ENCODE measurements at regions not wholly inside any gene's neighbourhood (a gene's known extent, or its start where the extent isn't known, plus 50 kb on each side); places are given as distances from the start of the nearest gene placed in this dataset.

GRCh38 chr22:48905206-48905975 is 922.3 kb downstream of the BRD1 start:
- DNase-seq (no peak), ATAC-seq (no peak)
- Mint-ChIP-seq H3K4me1 (ENCODE audit: low read depth) (peaks cover 1% of the 10 kb centered on the region), H3K9me3 (no peaks in the 10 kb centered on the region), H3K27me3 (ENCODE audit: low read depth) (peaks cover 37% of the 10 kb centered on the region), H3K36me3 (ENCODE audit: insufficient read depth) (no peaks in the 10 kb centered on the region), H3K4me3 (no peak overlapping the region)

GRCh38 chr22:48902983-48903650 is 924.6 kb downstream of the BRD1 start:
- ATAC-seq (no peak), DNase-seq (no peak)
- no peaks in the 10 kb centered on the region for H3K4me1 Mint-ChIP-seq (ENCODE audit: low read depth)
- peaks cover 29% of the 10 kb centered on the region for H3K27me3 Mint-ChIP-seq (ENCODE audit: low read depth)
- no peak overlapping the region for H3K4me3 Mint-ChIP-seq
- H3K9me3 Mint-ChIP-seq = no peaks in the 10 kb centered on the region
- no peaks in the 10 kb centered on the region for H3K36me3 Mint-ChIP-seq (ENCODE audit: insufficient read depth)

GRCh38 chr22:48902001-48902869 is 925.4 kb downstream of the BRD1 start:
- no peaks in the 10 kb centered on the region for H3K4me1 Mint-ChIP-seq (ENCODE audit: low read depth)
- ATAC-seq (no peak), DNase-seq (no peak)
- no peaks in the 10 kb centered on the region for H3K9me3 Mint-ChIP-seq
- peaks cover 23% of the 10 kb centered on the region for H3K27me3 Mint-ChIP-seq (ENCODE audit: low read depth)
- no peak overlapping the region for H3K4me3 Mint-ChIP-seq
- no peaks in the 10 kb centered on the region for H3K36me3 Mint-ChIP-seq (ENCODE audit: insufficient read depth)

GRCh38 chr22:48901324-48901723 is 926.3 kb downstream of the BRD1 start:
- ATAC-seq = no peak
- Mint-ChIP-seq H3K27me3 (ENCODE audit: low read depth) (peaks cover 14% of the 10 kb centered on the region), H3K4me3 (no peak overlapping the region), H3K36me3 (ENCODE audit: insufficient read depth) (no peaks in the 10 kb centered on the region), H3K9me3 (no peaks in the 10 kb centered on the region), H3K4me1 (ENCODE audit: low read depth) (no peaks in the 10 kb centered on the region)
- no peak for DNase-seq

- H3K4me1 Mint-ChIP-seq (ENCODE audit: low read depth) = no peaks in the 10 kb centered on the region
- ATAC-seq = no peak
- DNase-seq = no peak
- H3K27me3 Mint-ChIP-seq (ENCODE audit: low read depth) = peaks cover 10% of the 10 kb centered on the region
- H3K36me3 Mint-ChIP-seq (ENCODE audit: insufficient read depth) = no peaks in the 10 kb centered on the region
- H3K9me3 Mint-ChIP-seq = no peaks in the 10 kb centered on the region
- H3K4me3 Mint-ChIP-seq = no peak overlapping the region
These were observed 927.0 kb downstream of the BRD1 start for GRCh38 chr22:48900626-48901025.

- Mint-ChIP-seq H3K4me1 (ENCODE audit: low read depth) (no peaks in the 10 kb centered on the region), H3K4me3 (no peak overlapping the region), H3K36me3 (ENCODE audit: insufficient read depth) (no peaks in the 10 kb centered on the region), H3K27me3 (ENCODE audit: low read depth) (peaks cover 7% of the 10 kb centered on the region), H3K9me3 (no peaks in the 10 kb centered on the region)
- DNase-seq (no peak), ATAC-seq (no peak)
These were observed 927.4 kb downstream of the BRD1 start for GRCh38 chr22:48900327-48900597.

GRCh38 chr22:48899523-48900326 is 927.9 kb downstream of the BRD1 start:
- Mint-ChIP-seq H3K27me3 (ENCODE audit: low read depth) (peaks cover 7% of the 10 kb centered on the region), H3K9me3 (no peaks in the 10 kb centered on the region), H3K36me3 (ENCODE audit: insufficient read depth) (no peaks in the 10 kb centered on the region), H3K4me3 (no peak overlapping the region), H3K4me1 (ENCODE audit: low read depth) (no peaks in the 10 kb centered on the region)
- DNase-seq (no peak), ATAC-seq (no peak)

- Mint-ChIP-seq H3K36me3 (ENCODE audit: insufficient read depth) (no peaks in the 10 kb centered on the region), H3K27me3 (ENCODE audit: low read depth) (peaks cover 10% of the 10 kb centered on the region), H3K4me1 (ENCODE audit: low read depth) (no peaks in the 10 kb centered on the region), H3K4me3 (no peak overlapping the region), H3K9me3 (no peaks in the 10 kb centered on the region)
- ATAC-seq = no peak
- DNase-seq = no peak
These were observed 929.0 kb downstream of the BRD1 start for GRCh38 chr22:48898524-48899250.

- no peaks in the 10 kb centered on the region for H3K4me1 Mint-ChIP-seq (ENCODE audit: low read depth)
- H3K4me3 Mint-ChIP-seq = no peak overlapping the region
- H3K9me3 Mint-ChIP-seq = no peaks in the 10 kb centered on the region
- no peak for DNase-seq
- no peak for ATAC-seq
- H3K36me3 Mint-ChIP-seq (ENCODE audit: insufficient read depth) = no peaks in the 10 kb centered on the region
- H3K27me3 Mint-ChIP-seq (ENCODE audit: low read depth) = peaks cover 6% of the 10 kb centered on the region
These were observed 929.9 kb downstream of the BRD1 start for GRCh38 chr22:48897645-48898370.

GRCh38 chr22:48896766-48897644 is 930.7 kb downstream of the BRD1 start:
- no peaks in the 10 kb centered on the region for H3K4me1 Mint-ChIP-seq (ENCODE audit: low read depth)
- no peak overlapping the region for H3K4me3 Mint-ChIP-seq
- H3K9me3 Mint-ChIP-seq = no peaks in the 10 kb centered on the region
- no peak for ATAC-seq
- no peaks in the 10 kb centered on the region for H3K36me3 Mint-ChIP-seq (ENCODE audit: insufficient read depth)
- H3K27me3 Mint-ChIP-seq (ENCODE audit: low read depth) = peaks cover 10% of the 10 kb centered on the region
- no peak for DNase-seq

GRCh38 chr22:48895831-48896765 is 931.6 kb downstream of the BRD1 start:
- Mint-ChIP-seq H3K9me3 (no peaks in the 10 kb centered on the region), H3K4me3 (no peak overlapping the region), H3K4me1 (ENCODE audit: low read depth) (no peaks in the 10 kb centered on the region), H3K27me3 (ENCODE audit: low read depth) (peaks cover 10% of the 10 kb centered on the region), H3K36me3 (ENCODE audit: insufficient read depth) (no peaks in the 10 kb centered on the region)
- no peak for ATAC-seq
- no peak for DNase-seq

GRCh38 chr22:48895336-48895735 is 932.3 kb downstream of the BRD1 start:
- H3K4me3 Mint-ChIP-seq = no peak overlapping the region
- H3K36me3 Mint-ChIP-seq (ENCODE audit: insufficient read depth) = no peaks in the 10 kb centered on the region
- H3K27me3 Mint-ChIP-seq (ENCODE audit: low read depth) = peaks cover 10% of the 10 kb centered on the region
- no peaks in the 10 kb centered on the region for H3K9me3 Mint-ChIP-seq
- ATAC-seq (no peak), DNase-seq (no peak)
- H3K4me1 Mint-ChIP-seq (ENCODE audit: low read depth) = no peaks in the 10 kb centered on the region
